GM18505 (cell line): ENCODE measurements at regions not wholly inside any gene's neighbourhood (a gene's known extent, or its start where the extent isn't known, plus 50 kb on each side); places are given as distances from the start of the nearest gene placed in this dataset.

Experiments used
- ATAC-seq: cut with Tn5 transposase; IDR thresholded peaks from one replicate; pipeline ENCODE4 v1.9.1; 2021; ENCODE audit not compliant: unreplicated experiment
- POLR2A ChIP-seq: IDR thresholded peaks from 4 replicates; pipeline ENCODE4 v1.6.1; 2011; ENCODE audit warnings: borderline replicate concordance; ENCODE audit not compliant: insufficient read depth, insufficient read length; ENCODE audit errors: extremely low read depth

GRCh38 chr6:51411496-51412125 lies 592.9 kb downstream of the TFAP2B start:
- no peak for ATAC-seq
- TF ChIP-seq POLR2A = no peak

GRCh38 chr6:51414361-51414760 lies 595.7 kb downstream of the TFAP2B start:
- ATAC-seq = no peak
- no peak for TF ChIP-seq POLR2A

- TF ChIP-seq POLR2A = no peak
- ATAC-seq = no peak
Observed at GRCh38 chr6:51415501-51415900, 596.8 kb downstream of the TFAP2B start.

- TF ChIP-seq POLR2A = no peak
- ATAC-seq = no peak
Observed at GRCh38 chr6:51429017-51429712, 610.5 kb downstream of the TFAP2B start.

GRCh38 chr6:51430589-51430988 lies 611.9 kb downstream of the TFAP2B start:
- no peak for ATAC-seq
- TF ChIP-seq POLR2A = no peak

- no peak for ATAC-seq
- no peak for TF ChIP-seq POLR2A
Observed at GRCh38 chr6:51432481-51432880, 613.8 kb downstream of the TFAP2B start.

GRCh38 chr6:51450248-51450957 lies 631.7 kb downstream of the TFAP2B start:
- TF ChIP-seq POLR2A = no peak
- ATAC-seq = no peak

GRCh38 chr6:51450958-51451357 lies 632.3 kb downstream of the TFAP2B start:
- no peak for TF ChIP-seq POLR2A
- ATAC-seq = no peak

GRCh38 chr6:51456282-51456681 lies 631.1 kb downstream of the PKHD1 start:
- TF ChIP-seq POLR2A = no peak
- no peak for ATAC-seq

- ATAC-seq = peak; percentile 96
Observed at GRCh38 chr6:51459958-51460357, 627.5 kb downstream of the PKHD1 start.

GRCh38 chr6:51462896-51463295 lies 624.5 kb downstream of the PKHD1 start:
- no peak for TF ChIP-seq POLR2A
- no peak for ATAC-seq

More at GRCh38 chr6:51459958-51460357, 627.5 kb downstream of the PKHD1 start:
- TF ChIP-seq POLR2A = no peak

GRCh38 chr6:51463321-51463720 lies 624.1 kb downstream of the PKHD1 start:
- no peak for ATAC-seq

GRCh38 chr6:51464956-51465355 lies 622.5 kb downstream of the PKHD1 start:
- ATAC-seq = no peak
- TF ChIP-seq POLR2A = no peak

More at GRCh38 chr6:51463321-51463720, 624.1 kb downstream of the PKHD1 start:
- no peak for TF ChIP-seq POLR2A

GRCh38 chr6:51466427-51466826 lies 621.0 kb downstream of the PKHD1 start:
- no peak for TF ChIP-seq POLR2A
- ATAC-seq = no peak
